Activated CD4-positive, alpha-beta T cell treated with anti-CD3 and anti-CD28 coated beads, Interleukin-2, amount 50 U/mL, for 24 hours (primary cell): ENCODE measurements at regions not wholly inside any gene's neighbourhood (a gene's known extent, or its start where the extent isn't known, plus 50 kb on each side); places are given as distances from the start of the nearest gene placed in this dataset.

Experiments used
- DNase-seq, 2 donors: peaks; one replicate each; pipeline ENCODE4 v3.0.0-alpha.2; 2020; ENCODE audit warnings: low read depth in 1 of 2, low spot score in 1 of 2

- no peak for DNase-seq
Observed at GRCh38 chr2:204264621-204265140, 280.6 kb upstream of the PARD3B start.

DNA sequence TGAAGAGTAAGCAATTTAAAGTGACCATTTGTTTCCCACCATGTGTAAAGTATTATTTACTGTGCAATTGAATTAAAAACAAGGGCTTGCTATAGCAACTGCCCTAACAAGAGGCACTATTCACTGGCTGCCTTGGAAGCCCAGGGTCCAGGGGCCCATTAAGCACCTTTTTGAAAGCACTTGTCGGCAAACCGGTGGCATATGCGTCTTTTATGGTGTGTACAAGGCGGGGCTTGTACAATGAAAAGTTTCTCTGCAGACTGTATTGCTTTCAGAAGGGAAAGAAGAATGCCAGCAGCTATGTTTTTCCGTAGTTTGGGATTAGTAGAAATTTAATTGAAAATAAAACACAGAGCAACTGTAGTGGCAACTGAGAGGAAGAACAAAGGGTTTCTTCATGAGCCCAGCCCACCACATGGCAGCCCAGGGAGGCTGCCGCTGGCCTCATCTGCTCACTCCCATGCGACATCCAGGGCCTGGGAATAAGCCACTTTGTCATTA lies 279.5 kb upstream of the PARD3B start:
- DNase-seq = no peak

DNA sequence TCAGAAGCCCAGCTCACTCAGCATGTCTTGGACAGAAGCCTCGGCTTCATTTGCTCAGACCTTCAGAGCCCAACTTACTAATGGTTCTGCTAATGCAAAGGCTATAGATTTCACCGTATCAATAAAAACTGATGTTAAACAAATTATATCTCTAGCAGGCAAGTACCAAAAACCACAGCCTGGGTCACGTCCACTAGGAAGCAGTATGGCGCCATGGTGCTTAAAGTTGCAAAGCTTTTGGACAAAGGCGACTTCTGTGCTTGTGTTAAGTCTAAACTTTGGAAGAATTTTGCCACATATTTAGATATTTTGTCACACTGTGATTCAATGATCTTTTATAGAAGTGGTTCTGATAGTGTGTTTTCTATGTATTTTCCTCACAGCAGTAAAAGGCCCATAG lies 276.8 kb upstream of the PARD3B start:
- no peak for DNase-seq

- DNase-seq = no peak
Observed at GRCh38 chr2:204268971-204269370, 276.3 kb upstream of the PARD3B start.

DNA sequence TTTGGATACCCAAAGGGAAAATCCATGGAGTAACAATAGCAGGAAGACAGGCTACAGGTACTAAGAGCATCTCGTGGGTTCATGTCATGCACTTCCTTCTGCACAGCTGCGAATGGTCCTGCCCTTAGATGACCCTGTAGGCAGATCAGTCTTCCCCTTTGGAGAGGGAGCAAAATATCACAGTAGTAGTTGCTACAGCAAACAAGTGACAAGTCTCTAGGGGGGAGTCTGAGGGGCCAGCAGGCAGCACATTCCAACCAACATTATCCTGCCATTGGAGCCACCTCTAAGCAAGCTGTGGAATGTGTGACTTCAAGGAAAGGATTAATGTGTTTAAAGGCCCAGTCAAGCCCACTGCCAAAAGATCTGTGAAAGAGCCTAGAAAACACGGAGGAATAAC lies 273.2 kb upstream of the PARD3B start:
- no peak for DNase-seq

DNA sequence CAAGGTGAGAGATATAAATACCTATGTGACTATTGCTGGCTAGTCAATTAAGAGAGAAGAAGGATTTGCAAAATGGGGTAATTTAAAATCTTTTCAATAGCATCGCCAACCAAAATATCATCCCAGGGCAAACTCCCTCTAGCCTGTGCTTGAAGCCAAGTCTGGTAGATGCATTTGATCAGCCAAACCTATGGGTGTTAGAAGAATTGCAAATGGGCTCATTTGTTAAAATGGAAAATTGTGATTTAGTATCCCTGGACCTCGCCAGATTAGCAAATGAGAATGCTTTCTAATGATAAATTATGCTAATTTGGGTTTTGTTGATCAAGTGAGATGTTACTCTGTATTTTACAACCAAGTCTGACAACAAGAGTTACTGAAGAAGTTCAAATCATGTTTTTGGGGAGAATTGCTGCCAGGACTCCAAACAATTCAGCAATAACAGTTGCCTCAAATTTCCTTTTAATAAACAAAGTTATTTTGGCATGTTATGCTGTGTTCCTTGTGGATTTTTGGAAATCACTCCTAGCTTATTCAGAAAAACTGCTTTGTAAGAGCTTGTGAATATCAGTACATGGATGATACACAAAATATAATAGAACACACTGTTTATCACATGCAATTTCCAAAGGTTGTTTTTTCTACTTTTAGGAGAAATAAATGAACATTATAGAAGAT lies 272.5 kb upstream of the PARD3B start:
- no peak for DNase-seq

DNA sequence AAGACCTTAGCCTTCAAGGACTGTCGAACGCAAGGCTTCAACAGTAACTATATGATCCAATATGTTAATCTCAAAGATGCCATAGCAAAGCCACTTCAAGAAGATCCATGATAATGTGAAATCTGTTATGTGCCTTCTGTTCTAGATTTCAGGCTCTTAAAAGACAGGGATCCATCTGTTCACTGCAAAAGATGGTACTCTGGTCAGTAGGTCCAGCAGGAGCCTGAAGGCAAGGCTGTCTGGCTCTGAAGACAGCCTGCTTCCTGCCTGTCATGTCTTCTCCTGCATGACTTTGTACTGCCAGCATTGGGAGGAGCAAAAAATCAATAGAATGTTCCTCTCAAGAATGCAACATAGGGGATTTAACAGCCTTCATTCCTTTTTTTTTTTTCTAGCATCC lies 270.8 kb upstream of the PARD3B start:
- no peak for DNase-seq

DNA sequence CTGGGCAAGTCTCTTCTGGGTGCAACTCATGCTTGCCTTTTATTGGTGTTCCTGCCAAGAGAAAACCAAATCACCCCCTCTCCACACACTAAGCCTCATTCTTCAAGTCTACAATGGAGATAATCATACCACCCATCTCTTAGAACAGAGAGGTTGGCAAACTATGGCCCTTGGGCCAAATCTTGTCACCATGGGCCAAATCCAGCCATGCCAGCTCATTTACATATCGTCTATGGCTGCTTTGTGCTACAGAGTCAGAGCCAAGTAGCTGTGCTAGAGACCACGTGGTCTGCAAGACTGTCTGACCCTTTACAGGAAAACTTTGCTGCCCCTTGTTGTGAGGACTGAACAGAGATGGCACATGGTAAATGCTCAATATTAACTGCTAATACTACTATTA lies 270.3 kb upstream of the PARD3B start:
- DNase-seq = no peak

DNA sequence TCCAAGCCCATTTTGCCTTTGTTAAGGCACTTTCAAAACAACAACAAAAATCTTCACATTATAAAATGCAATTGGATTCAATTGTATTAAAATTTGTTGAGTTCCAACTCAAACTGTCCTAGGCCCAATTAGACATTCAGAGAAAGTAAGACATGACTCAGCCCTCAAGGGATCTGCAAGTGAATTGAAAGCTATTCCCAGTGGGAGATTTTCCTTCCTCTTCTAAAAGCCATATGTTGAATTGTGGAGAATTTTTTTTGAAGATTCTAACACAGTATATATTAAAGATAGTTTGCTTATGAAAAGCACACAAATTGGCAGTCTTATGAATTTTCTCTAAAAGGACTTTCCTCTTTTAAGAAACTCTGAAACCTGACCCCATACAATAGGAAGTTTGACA lies 268.0 kb upstream of the PARD3B start:
- no peak for DNase-seq

DNA sequence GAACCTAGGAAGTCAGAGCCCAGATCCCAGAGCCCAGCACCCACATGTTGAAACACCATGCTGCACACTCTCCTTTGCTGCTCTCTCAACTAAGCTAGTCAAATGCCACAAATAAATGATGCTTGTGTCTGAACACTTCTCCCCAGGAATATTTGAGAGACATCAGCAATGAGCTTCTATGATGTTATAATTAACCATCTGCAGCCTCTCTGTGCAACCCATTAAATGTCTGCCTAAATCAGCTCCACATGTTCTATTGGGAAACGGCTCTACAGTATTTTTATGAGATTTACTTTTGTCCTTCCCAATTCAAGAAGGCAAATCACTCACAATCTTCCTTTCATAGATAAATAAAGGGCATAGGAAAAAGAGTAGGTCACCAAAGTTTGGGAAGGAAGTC lies 266.8 kb upstream of the PARD3B start:
- no peak for DNase-seq

- DNase-seq = no peak
Observed at GRCh38 chr2:204279819-204280218, 265.5 kb upstream of the PARD3B start.

GRCh38 chr2:204280262-204280668 lies 265.0 kb upstream of the PARD3B start:
- DNase-seq = no peak

DNA sequence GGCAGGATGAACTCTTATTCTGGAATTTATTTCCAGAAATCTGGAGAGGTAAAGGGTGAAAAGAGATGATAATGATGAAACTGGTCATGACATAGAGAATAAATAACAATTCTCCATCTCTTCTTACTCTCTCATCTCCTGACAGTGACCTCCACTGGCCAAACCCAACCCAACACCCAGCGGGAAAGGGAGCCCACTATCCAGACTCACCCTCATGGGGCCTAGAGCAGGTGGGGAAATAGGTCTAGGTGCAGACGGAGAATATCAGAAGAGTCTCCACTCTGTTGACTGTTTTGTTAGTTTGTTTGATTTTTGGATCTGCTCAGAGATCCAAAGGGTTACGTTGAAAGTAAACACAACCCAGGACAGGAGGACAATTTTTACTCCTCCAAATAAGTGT lies 263.2 kb upstream of the PARD3B start:
- DNase-seq = no peak

DNA sequence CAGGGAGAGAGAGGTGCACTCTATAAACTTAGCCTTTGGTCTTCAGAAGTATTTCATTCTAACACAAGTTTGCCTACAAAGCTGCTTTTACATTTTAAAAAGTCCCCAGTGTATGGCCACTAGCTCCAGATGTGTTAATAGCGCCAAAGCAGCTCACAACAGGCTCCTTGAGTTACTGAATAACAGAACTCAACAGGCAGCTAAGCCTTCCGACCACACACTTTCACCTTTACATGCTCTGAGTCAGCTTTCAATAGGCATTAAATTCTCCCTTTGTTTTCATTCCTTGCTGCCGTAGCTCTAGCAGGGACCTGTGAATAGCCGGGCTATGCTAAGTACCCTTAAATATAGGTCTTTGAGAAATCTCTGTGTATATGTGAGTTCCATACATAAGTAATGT lies 262.8 kb upstream of the PARD3B start:
- no peak for DNase-seq

GRCh38 chr2:204289066-204289465 lies 256.2 kb upstream of the PARD3B start:
- DNase-seq = no peak

DNA sequence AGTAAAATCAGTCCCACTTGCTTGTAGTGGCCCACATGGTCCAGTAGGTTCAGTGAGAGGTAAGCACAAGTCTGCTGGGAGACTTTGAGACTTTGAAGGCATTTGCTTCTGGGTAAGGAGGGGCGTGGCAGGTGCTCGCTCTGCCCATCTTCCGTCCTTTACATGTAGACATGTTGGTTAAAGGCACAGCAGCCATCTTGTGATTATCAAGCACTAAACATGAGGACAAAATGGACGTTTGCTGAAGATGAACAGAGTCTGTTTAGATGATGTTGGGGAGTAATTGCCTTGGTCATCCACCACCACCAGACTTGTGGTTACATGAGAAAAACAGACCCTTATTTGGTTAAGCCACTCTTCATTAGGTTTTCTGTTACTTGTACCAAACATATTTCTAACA lies 252.8 kb upstream of the PARD3B start:
- no peak for DNase-seq

DNA sequence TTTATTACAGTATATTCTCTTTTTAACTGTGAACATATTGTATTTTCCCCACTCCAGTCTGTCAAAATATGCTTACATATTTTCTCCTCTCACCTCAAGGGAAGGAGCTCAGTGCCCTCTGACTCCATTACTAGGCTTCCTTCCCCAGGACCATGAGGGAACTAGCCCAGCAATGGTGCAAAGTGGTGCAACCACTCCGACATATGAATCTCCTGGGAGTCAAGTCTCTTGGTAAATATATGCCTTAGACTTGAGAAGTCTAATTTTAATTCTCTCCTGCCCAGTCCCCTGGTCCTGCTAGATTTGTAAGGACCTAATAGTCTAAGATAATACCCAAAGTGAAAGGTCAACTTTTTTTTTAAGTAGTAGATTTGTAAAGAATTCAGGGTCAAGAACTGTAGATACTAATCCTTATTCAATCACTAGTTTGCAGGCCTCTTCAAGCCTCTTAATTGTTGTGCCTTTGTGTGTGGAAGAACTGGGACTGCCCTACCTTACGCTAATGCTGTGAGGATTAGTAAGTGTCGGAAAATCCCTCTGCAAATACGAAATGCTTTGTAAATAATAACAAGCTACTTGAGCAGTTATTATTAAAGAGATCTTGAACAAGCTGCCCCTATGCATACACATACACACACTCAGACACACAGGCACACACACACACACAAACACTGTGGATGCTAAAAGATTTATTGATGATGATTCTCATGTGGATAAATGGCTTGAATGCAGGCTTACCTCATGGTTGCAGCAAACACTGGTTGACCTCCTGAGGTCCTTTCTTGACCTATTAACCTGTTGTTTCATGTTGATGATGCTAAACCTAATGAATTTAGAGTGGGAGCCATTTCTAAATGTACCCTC lies 251.2 kb upstream of the PARD3B start:
- no peak for DNase-seq

DNA sequence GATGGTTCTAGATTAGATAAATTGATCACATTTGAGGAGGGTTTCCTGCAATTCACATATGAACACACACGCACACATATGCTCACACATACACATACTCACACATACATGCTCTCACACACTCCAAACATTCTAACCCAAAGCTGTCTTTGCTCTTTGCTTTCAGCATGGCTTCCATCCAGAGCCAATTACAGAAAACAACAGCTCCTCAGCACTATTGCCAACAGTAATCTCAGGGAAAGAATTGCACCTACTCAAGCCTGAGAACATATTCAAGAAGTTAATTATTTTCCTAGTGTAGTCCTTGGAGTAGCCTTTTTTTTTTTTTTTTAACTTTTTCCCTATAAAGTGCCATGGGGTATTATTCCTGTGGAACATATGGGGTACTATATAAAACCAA lies 246.9 kb upstream of the PARD3B start:
- DNase-seq = no peak

DNA sequence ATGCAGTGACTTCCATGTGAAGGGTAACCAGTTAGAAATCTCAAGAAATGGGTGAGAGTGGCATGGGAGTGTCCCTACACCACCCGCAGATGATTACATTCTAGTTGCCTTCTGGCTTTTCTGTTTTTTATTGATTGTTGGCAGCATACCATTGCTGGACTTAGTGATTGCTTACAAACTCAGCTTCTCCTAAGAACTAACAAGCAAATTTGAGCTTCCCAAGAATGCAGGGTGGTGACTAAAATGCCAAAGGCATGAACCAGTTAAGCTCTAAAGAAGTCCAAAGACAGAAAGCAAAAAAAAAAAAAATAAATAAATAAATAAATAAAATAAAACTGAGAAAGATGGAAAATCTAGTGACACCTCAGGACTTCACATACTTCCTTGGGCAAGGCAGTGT lies 245.5 kb upstream of the PARD3B start:
- DNase-seq = no peak

- no peak for DNase-seq
Observed at GRCh38 chr2:204306667-204307066, 238.6 kb upstream of the PARD3B start.

DNA sequence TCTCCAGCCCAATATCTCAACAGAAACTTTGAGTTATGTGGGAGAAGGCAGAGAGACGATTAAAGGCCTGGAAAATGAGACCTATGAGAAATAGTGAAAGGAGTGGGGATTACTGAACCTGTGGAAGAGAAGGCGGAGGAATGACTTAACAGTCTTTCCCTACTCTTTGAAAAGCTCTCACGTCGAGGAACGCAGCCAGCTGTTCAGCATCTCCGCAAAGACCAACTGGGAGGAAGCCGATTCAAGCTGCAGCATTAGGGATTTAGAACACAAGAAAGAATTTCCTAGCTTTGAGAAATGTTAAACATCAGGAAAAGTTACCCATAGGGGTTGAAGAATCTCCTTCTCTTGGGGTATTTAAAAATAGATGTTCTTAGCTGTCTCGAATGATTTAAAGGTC lies 233.2 kb upstream of the PARD3B start:
- DNase-seq = no peak

DNA sequence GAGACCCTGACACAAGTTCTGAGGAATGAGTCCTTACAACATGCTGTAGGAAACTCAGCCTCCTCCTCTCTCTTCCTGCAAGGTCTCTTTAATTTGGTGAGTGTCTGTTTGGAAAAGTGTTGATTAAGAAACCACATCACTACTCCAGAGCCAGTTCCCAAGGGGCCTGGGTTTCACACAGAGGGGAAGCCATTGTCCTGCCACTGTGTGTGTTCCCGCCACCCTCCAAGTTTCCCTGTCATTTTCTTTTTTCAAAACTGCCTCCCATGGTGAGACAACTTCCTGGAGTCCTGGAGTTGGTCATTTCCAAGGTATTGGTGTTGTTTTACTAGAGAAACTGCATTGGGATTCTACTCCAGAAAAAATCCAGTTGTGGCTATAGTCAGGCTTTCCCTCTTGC lies 232.0 kb upstream of the PARD3B start:
- DNase-seq = no peak
